GM23338 (cell line): ENCODE measurements at regions not wholly inside any gene's neighbourhood (a gene's known extent, or its start where the extent isn't known, plus 50 kb on each side); places are given as distances from the start of the nearest gene placed in this dataset.
"Not testable (repeated sequence)": the region's sequence is repeated elsewhere in the genome, so short reads cannot be mapped to it uniquely, and the experiment has no call there.

ENCODE experiments used
- ATAC-seq: fragments of 200-7000 bp; cut with Tn5 transposase; 3 replicates; pipeline ENCODE4 v1.9.1; 2020
- DNase-seq: peaks from one replicate; pipeline ENCODE4 v3.0.0-alpha.2; 2015; ENCODE audit warnings: low spot score
- H2AFZ ChIP-seq: fragments of 200-600 bp; sonication (generic); 2 replicates; pipeline ENCODE4 v1.8.0; 2016; ENCODE audit warnings: antibody characterized with exemption, mild to moderate bottlenecking, moderate library complexity
- H3F3A ChIP-seq: fragments of 200-600 bp; sonication (generic); replicated peaks from 2 replicates; pipeline ENCODE4 v1.8.0; 2017; ENCODE audit warnings: antibody characterized with exemption, mixed run types, low read depth
- H3K27ac ChIP-seq: fragments of 200-600 bp; sonication (generic); 2 replicates; pipeline ENCODE4 v1.6.1; 2016; ENCODE audit warnings: low read depth
- H3K27me3 ChIP-seq: fragments of 200-600 bp; sonication (generic); 2 replicates; pipeline ENCODE4 v1.8.0; 2016; ENCODE audit warnings: mild to moderate bottlenecking, mixed run types, moderate library complexity; ENCODE audit not compliant: insufficient read depth
- H3K36me3 ChIP-seq: fragments of 200-600 bp; sonication (generic); 2 replicates; pipeline ENCODE4 v1.8.0; 2016; ENCODE audit warnings: mild to moderate bottlenecking; ENCODE audit not compliant: insufficient read depth
- H3K4me1 ChIP-seq: fragments of 200-600 bp; sonication (generic); 2 replicates; pipeline ENCODE4 v1.8.0; 2016; ENCODE audit warnings: mild to moderate bottlenecking, moderate library complexity; ENCODE audit not compliant: insufficient read depth
- H3K4me2 ChIP-seq: fragments of 200-600 bp; sonication (generic); 2 replicates; pipeline ENCODE4 v1.7.1; 2017; ENCODE audit warnings: mixed run types
- H3K4me3 ChIP-seq: fragments of 200-600 bp; sonication (generic); 2 replicates; pipeline ENCODE4 v1.6.1; 2016; ENCODE audit warnings: mixed run types
- H3K79me2 ChIP-seq: fragments of 200-600 bp; sonication (generic); replicated peaks from 2 replicates; pipeline ENCODE4 v1.8.0; 2017; ENCODE audit warnings: mild to moderate bottlenecking; ENCODE audit not compliant: insufficient read depth
- H3K9me2 ChIP-seq: fragments of 200-600 bp; sonication (generic); 2 replicates; pipeline ENCODE4 v1.8.0; 2017; ENCODE audit not compliant: insufficient read depth
- H4K20me1 ChIP-seq: fragments of 200-600 bp; sonication (generic); replicated peaks from 2 replicates; pipeline ENCODE4 v1.8.0; 2017; ENCODE audit warnings: mild to moderate bottlenecking; ENCODE audit not compliant: insufficient read depth
- H3K27ac Mint-ChIP-seq: 2 replicates; pipeline ENCODE4 v1.8.0; 2020; ENCODE audit warnings: inconsistent platforms, mild to moderate bottlenecking, moderate library complexity, mixed read lengths
- H3K27me3 Mint-ChIP-seq: 3 replicates; pipeline ENCODE4 v1.8.0; 2022; ENCODE audit warnings: low read depth, mild to moderate bottlenecking, moderate library complexity, mixed read lengths, inconsistent platforms; ENCODE audit not compliant: insufficient read depth, poor library complexity
- H3K36me3 Mint-ChIP-seq: 3 replicates; pipeline ENCODE4 v1.8.0; 2021; ENCODE audit warnings: low read depth, mild to moderate bottlenecking, inconsistent platforms, moderate library complexity, mixed read lengths
- H3K4me1 Mint-ChIP-seq: 3 replicates; pipeline ENCODE4 v1.8.0; 2020; ENCODE audit warnings: mild to moderate bottlenecking, inconsistent platforms, mixed read lengths
- H3K4me3 Mint-ChIP-seq: 3 replicates; pipeline ENCODE4 v1.8.0; 2021; ENCODE audit warnings: moderate library complexity, mild to moderate bottlenecking, inconsistent platforms, mixed read lengths
- H3K9me3 Mint-ChIP-seq: 3 replicates; pipeline ENCODE4 v1.8.0; 2020; ENCODE audit warnings: moderate library complexity, mild to moderate bottlenecking, inconsistent platforms, mixed read lengths
- CREB1 ChIP-seq: fragments of 250-450 bp; sonication (Bioruptor Pico); IDR thresholded peaks from 2 replicates; pipeline ENCODE4 v1.5.0; 2020; ENCODE audit warnings: low read depth, mild to moderate bottlenecking, moderate library complexity
- ZNF331 ChIP-seq: fragments of 250-450 bp; sonication (Bioruptor Pico); IDR thresholded peaks from 2 replicates; pipeline ENCODE4 v1.5.0; 2020; ENCODE audit warnings: low read depth, mild to moderate bottlenecking, moderate library complexity
- ZNF462 ChIP-seq: fragments of 250-450 bp; sonication (Bioruptor Pico); IDR thresholded peaks from 2 replicates; pipeline ENCODE4 v1.5.0; 2020; ENCODE audit warnings: mild to moderate bottlenecking, moderate library complexity

- TF ChIP-seq CREB1 = no peak
- TF ChIP-seq ZNF462 (CRISPR knock-in tag) = no peak
- no peak for TF ChIP-seq ZNF331 (CRISPR knock-in tag)
Measured at GRCh38 chr4:49516796-49517195, 530.7 kb downstream of the CWH43 start (continued).

DNA sequence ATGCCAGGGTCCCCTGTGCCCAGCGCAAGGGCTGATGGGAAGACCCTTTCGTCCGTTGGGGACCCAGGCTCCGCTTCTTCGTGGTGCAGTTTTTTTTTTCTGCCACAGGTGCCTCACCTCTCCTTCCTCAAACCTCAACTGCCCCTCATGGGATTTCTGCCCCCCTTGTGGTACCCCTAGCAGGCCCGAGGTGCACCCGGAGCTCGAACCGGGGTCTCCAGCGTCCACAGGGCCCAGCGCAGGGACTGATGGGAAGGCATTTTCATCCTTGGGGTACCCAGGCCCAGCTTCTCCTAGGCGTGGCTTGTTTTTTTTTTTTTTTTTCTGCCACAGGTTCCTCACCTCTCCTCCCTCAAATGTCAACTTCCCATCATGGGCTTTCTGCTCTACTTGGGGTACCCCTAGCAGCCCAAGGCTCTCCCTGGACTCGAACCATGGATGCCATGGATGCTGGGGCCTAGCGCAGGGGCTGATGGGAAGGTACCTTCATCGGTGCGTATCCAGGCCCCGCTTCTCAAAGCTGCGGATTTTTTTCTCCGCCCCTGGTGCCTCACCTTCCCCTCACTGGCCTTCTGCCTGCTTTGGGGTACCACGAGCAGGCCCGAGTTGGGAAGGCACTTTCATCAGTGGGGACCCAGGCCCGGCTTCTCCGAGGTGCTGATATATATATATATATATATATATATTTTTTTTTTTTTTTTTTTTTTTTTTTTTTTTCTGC, 531.6 kb downstream of the CWH43 start:
- ATAC-seq, H2AFZ ChIP-seq, H3K27ac Mint-ChIP-seq, H3K79me2 ChIP-seq, H3K4me2 ChIP-seq, H3K4me3 ChIP-seq, H3F3A ChIP-seq, H3K27ac ChIP-seq, H3K27me3 ChIP-seq, H3K4me1 Mint-ChIP-seq, H3K4me3 Mint-ChIP-seq, H3K9me2 ChIP-seq, H4K20me1 ChIP-seq, H3K4me1 ChIP-seq, DNase-seq: not testable (repeated sequence)
- peaks cover 13% of the 10 kb centered on the region for H3K27me3 Mint-ChIP-seq
- peaks cover 67% of the 10 kb centered on the region for H3K9me3 Mint-ChIP-seq
- peaks cover 11% of the 10 kb centered on the region for H3K36me3 ChIP-seq
- peaks cover 42% of the 10 kb centered on the region for H3K36me3 Mint-ChIP-seq

GRCh38 chr4:49519150-49520035, 533.3 kb downstream of the CWH43 start:
- H3K27ac Mint-ChIP-seq, H3K79me2 ChIP-seq, H3K4me1 ChIP-seq, H3K4me1 Mint-ChIP-seq, H4K20me1 ChIP-seq, H2AFZ ChIP-seq, H3F3A ChIP-seq, H3K27me3 Mint-ChIP-seq, H3K4me3 ChIP-seq, H3K36me3 ChIP-seq, H3K9me2 ChIP-seq, H3K27me3 ChIP-seq, ATAC-seq, H3K4me3 Mint-ChIP-seq, DNase-seq, H3K4me2 ChIP-seq, H3K27ac ChIP-seq: not testable (repeated sequence)
- peaks cover 26% of the 10 kb centered on the region for H3K36me3 Mint-ChIP-seq
- H3K9me3 Mint-ChIP-seq = peaks cover 54% of the 10 kb centered on the region

- H3K27me3 ChIP-seq, DNase-seq, H4K20me1 ChIP-seq, H3K79me2 ChIP-seq, H3K36me3 Mint-ChIP-seq, H3K4me3 Mint-ChIP-seq, ATAC-seq, H3K4me3 ChIP-seq, H3F3A ChIP-seq, H2AFZ ChIP-seq, H3K4me2 ChIP-seq, H3K4me1 Mint-ChIP-seq, H3K36me3 ChIP-seq, H3K4me1 ChIP-seq, H3K27me3 Mint-ChIP-seq, H3K9me2 ChIP-seq, H3K27ac ChIP-seq, H3K27ac Mint-ChIP-seq: not testable (repeated sequence)
- peaks cover 16% of the 10 kb centered on the region for H3K9me3 Mint-ChIP-seq
Measured at GRCh38 chr4:49523816-49524765, 538.0 kb downstream of the CWH43 start.
